Sciatic nerve (tissue), 2 donors: ENCODE measurements at regions not wholly inside any gene's neighbourhood (a gene's known extent, or its start where the extent isn't known, plus 50 kb on each side); places are given as distances from the start of the nearest gene placed in this dataset.
"Not testable (repeated sequence)": the region's sequence is repeated elsewhere in the genome, so short reads cannot be mapped to it uniquely, and the experiment has no call there.

Experiments used
- ATAC-seq: fragments of 200-7000 bp; cut with Tn5 transposase; one replicate; pipeline ENCODE4 v1.9.1; 2020; ENCODE audit warnings: mild to moderate bottlenecking, moderate library complexity
- DNase-seq: peaks from one replicate; pipeline ENCODE4 v3.0.0-alpha.2; 2020; ENCODE audit warnings: low spot score
- intact Hi-C: fragments of 100-400 bp; cut with DNase I; formaldehyde crosslinking; loops from one replicate; pipeline ENCODE4 v1.14.2; 2022
- donor health status: DM: no; HTN: no; CAD: no.
- donor health status: DM: no; HTN: no; CAD: no.

- no peak for DNase-seq
- intact Hi-C loops: no loop called here
- no peak for ATAC-seq
These were observed 333.2 kb upstream of the CHORDC1 start for GRCh38 chr11:90556026-90556425.

GRCh38 chr11:90555477-90555876 lies 332.6 kb upstream of the CHORDC1 start:
- ATAC-seq (no peak), DNase-seq (no peak)
- intact Hi-C loops: no loop called here

- ATAC-seq (no peak), DNase-seq (no peak)
- intact Hi-C loops: no loop called here
These were observed 319.2 kb upstream of the CHORDC1 start for GRCh38 chr11:90542092-90542491.

GRCh38 chr11:90536301-90536700 lies 313.5 kb upstream of the CHORDC1 start:
- ATAC-seq (no peak), DNase-seq (no peak)

GRCh38 chr11:90532125-90532524 lies 309.3 kb upstream of the CHORDC1 start:
- DNase-seq (no peak), ATAC-seq (no peak)
- intact Hi-C loops: no loop called here

More at GRCh38 chr11:90536301-90536700, 313.5 kb upstream of the CHORDC1 start:
- intact Hi-C loops: no loop called here

- DNase-seq (no peak), ATAC-seq (no peak)
- intact Hi-C loops: no loop called here
These were observed 308.2 kb upstream of the CHORDC1 start for GRCh38 chr11:90531001-90531400.

- intact Hi-C loops: no loop called here
- no peak for ATAC-seq
- no peak for DNase-seq
These were observed 303.1 kb upstream of the CHORDC1 start for GRCh38 chr11:90525962-90526361.

- ATAC-seq (no peak), DNase-seq (no peak)
- intact Hi-C loops: no loop called here
These were observed 290.0 kb upstream of the CHORDC1 start for GRCh38 chr11:90512846-90513245.

- DNase-seq (no peak), ATAC-seq (no peak)
- intact Hi-C loops: no loop called here
These were observed 288.0 kb upstream of the CHORDC1 start for GRCh38 chr11:90510839-90511238.

- intact Hi-C loops: no loop called here
- ATAC-seq: no peak
- DNase-seq: no peak
These were observed 278.2 kb upstream of the CHORDC1 start for GRCh38 chr11:90500922-90501568.

GRCh38 chr11:90496722-90497121 lies 273.9 kb upstream of the CHORDC1 start:
- no peak for ATAC-seq
- intact Hi-C loops: no loop called here
- DNase-seq: no peak

- DNase-seq (no peak), ATAC-seq (no peak)
- intact Hi-C loops: no loop called here
These were observed 270.5 kb upstream of the CHORDC1 start for GRCh38 chr11:90493379-90493778.

GRCh38 chr11:90491466-90491865 lies 268.6 kb upstream of the CHORDC1 start:
- no peak for DNase-seq
- ATAC-seq: no peak
- intact Hi-C loops: no loop called here

GRCh38 chr11:90476442-90477007 lies 253.7 kb upstream of the CHORDC1 start:
- ATAC-seq: no peak
- intact Hi-C loops: no loop called here
- no peak for DNase-seq

GRCh38 chr11:90468923-90469322 lies 246.1 kb upstream of the CHORDC1 start:
- intact Hi-C loops: no loop called here
- no peak for ATAC-seq
- DNase-seq: no peak

GRCh38 chr11:90465553-90465952 lies 242.7 kb upstream of the CHORDC1 start:
- intact Hi-C loops: no loop called here
- ATAC-seq (no peak), DNase-seq (no peak)

GRCh38 chr11:90455347-90455920 lies 232.6 kb upstream of the CHORDC1 start:
- ATAC-seq, intact Hi-C loops, DNase-seq: not testable (repeated sequence)

- intact Hi-C loops: no loop called here
These were observed 230.7 kb upstream of the CHORDC1 start for GRCh38 chr11:90453525-90453924.

GRCh38 chr11:90449606-90450005 lies 226.8 kb upstream of the CHORDC1 start:
- intact Hi-C loops: no loop called here
- ATAC-seq: no peak
- DNase-seq: no peak

More at GRCh38 chr11:90453525-90453924, 230.7 kb upstream of the CHORDC1 start:
- no peak for DNase-seq
- no peak for ATAC-seq

GRCh38 chr11:90448256-90448655 lies 225.4 kb upstream of the CHORDC1 start:
- intact Hi-C loops: no loop called here
- ATAC-seq (no peak), DNase-seq (no peak)

GRCh38 chr11:90447618-90448017 lies 224.8 kb upstream of the CHORDC1 start:
- DNase-seq (no peak), ATAC-seq (no peak)
- intact Hi-C loops: no loop called here
